GM12892 (cell line): ENCODE measurements at regions not wholly inside any gene's neighbourhood (a gene's known extent, or its start where the extent isn't known, plus 50 kb on each side); places are given as distances from the start of the nearest gene placed in this dataset.

ENCODE experiments used
- POLR2A ChIP-seq: IDR thresholded peaks from 2 replicates; pipeline ENCODE4 v1.6.1; 2011; ENCODE audit warnings: low read depth, low read length, control low read depth
- POLR2AphosphoS5 ChIP-seq: IDR thresholded peaks from 2 replicates; pipeline ENCODE4 v1.6.1; 2011; ENCODE audit warnings: low read depth, low read length, control low read depth

DNA sequence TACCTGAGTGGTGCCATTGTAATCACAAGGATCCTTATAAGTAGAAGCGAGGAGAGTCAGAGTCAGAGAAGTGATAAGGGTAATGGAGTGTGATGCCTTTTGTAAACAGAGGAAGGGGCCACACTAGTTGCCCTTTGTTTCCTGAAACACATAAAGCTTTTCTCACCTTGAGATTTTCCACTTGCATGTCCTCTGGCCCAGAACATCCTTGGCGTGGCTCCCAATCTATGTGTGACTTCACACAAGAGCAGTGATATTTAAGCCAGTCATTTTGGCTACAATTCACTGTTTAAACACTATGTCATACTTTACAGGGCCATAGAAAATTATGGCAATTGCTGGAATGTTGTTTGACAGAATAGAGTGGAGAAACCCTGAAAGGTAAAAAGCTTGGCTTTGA, 121.2 kb upstream of the BTN3A2 start:
- TF ChIP-seq POLR2AphosphoS5 = no peak
- TF ChIP-seq POLR2A = no peak
